Spinal cord (tissue), 9 donors: ENCODE measurements at regions not wholly inside any gene's neighbourhood (a gene's known extent, or its start where the extent isn't known, plus 50 kb on each side); places are given as distances from the start of the nearest gene placed in this dataset.

Experiments used
- DNase-seq, 6 donors: peaks; one replicate each; pipeline versions ENCODE4 v3.0.0 to v3.0.0-alpha.2; 2013 to 2015; ENCODE audit warnings: low spot score in 6 of 6, low read depth in 4 of 6
- H3K27ac ChIP-seq: one replicate; pipeline ENCODE4 v1.5.1; 2013; ENCODE audit warnings: low read depth, low read length, control low read depth
- H3K27me3 ChIP-seq: one replicate; pipeline ENCODE4 v1.6.1; 2013; ENCODE audit warnings: low read length; ENCODE audit not compliant: control insufficient read depth, insufficient read depth
- H3K36me3 ChIP-seq: one replicate; pipeline ENCODE4 v1.6.1; 2013; ENCODE audit warnings: low read length; ENCODE audit not compliant: control insufficient read depth, insufficient read depth
- H3K4me1 ChIP-seq: one replicate; pipeline ENCODE4 v1.6.1; 2013; ENCODE audit warnings: low read length; ENCODE audit not compliant: control insufficient read depth, insufficient read depth
- H3K4me3 ChIP-seq: one replicate; pipeline ENCODE4 v1.5.1; 2013; ENCODE audit warnings: low read depth, low read length, control low read depth
- H3K9me3 ChIP-seq: one replicate; pipeline ENCODE4 v1.6.1; 2013; ENCODE audit warnings: low read length; ENCODE audit not compliant: control insufficient read depth, insufficient read depth
- WGBS: methylation state at CpG from one replicate; pipeline ENCODE4 v1.1.5; 2013; ENCODE audit warnings: missing lambda C conversion rate; ENCODE audit not compliant: insufficient coverage; 5-methylcytosine and 5-hydroxymethylcytosine counted together
- donor health status: healthy.

DNA sequence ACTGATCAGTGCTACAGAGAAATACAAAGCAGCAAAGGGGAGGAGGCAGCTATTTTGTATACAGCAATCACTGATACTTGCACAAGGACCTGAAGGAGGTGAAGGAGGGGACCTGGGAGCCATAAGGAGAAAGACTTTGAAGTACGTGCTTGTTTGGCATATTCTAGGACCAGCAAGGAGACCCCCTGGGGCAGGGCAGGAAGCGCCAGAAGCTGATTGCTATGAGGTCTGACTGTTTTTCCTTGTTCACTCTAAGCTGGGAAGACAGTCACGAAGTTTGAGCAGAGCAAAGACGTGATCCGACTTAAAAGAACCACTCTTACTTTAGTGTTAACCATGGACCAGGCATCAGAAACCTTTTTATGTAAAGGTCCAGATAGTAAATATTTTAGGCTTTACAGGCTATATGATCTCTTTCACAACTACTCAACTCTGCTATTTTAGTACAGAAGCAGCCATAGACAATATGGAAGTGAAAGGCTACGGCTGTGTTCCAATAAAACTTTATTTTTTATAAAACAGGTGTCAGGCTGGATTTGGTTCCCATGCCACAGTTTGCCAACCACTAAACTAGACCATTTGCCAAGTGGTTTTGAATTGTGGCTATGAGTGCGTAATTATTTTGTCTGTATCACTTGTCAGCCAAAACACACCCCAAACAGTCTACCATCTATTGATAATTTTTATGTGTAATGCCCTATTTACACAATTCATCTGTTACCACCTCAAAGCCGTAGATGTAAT lies 217.9 kb downstream of the PRL start:
- Histone ChIP-seq H3K36me3 (no peaks in the 10 kb centered on the region), H3K4me3 (no peak overlapping the region), H3K4me1 (peaks cover 3% of the 10 kb centered on the region), H3K27ac (no peak overlapping the region), H3K9me3 (no peaks in the 10 kb centered on the region), H3K27me3 (no peaks in the 10 kb centered on the region)
- WGBS, result 76% methylated on average over 2 of the region's 8 CpGs
- DNase-seq, result no peak

DNA sequence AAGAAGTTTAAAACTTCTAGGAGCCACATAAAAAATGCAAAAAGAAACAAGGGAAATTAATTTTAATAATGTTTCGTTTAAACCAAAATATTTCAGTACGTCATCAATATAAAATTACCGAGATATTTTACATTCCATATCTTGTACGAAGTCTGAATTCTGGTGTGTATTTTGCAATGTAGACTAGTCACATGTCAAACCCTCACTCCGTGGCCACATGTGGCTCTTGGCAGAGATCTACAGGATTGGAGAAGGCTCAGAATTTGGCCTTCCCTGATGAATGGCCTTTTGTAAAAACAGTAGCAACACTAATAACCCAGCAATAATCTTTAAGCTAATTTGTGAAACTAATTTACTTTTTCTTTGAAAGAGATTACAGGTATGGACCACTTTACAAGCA lies 217.1 kb downstream of the PRL start:
- Histone ChIP-seq H3K9me3 (no peaks in the 10 kb centered on the region), H3K4me3 (no peak overlapping the region), H3K27me3 (no peaks in the 10 kb centered on the region), H3K27ac (no peak overlapping the region), H3K4me1 (peaks cover 3% of the 10 kb centered on the region), H3K36me3 (no peaks in the 10 kb centered on the region)
- DNase-seq, result no peak
- no CpG with 5 or more reads among the region's 5 CpGs for WGBS

DNA sequence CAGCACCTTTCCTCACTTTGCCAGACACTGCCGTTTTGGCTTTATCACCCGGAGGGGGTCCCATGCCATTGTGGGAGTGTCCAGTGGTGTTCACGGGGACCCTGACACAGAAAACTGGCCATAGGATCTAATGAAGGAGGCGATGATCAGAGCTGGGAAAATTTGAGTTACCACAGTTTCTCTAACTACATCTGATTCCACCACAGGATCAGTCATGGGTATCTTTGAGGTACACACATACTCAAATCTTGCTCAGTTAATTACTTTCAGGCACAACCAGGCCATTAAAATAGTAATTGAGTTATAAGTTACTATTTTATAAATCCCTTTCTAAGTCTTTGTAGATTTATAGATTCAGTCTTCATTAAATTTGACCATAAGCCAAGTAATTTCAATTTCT lies 215.1 kb downstream of the PRL start:
- Histone ChIP-seq H3K36me3 (no peaks in the 10 kb centered on the region), H3K27me3 (no peaks in the 10 kb centered on the region), H3K4me3 (no peak overlapping the region), H3K4me1 (peaks cover under 1% of the 10 kb centered on the region), H3K27ac (no peak overlapping the region), H3K9me3 (peaks cover 3% of the 10 kb centered on the region)
- WGBS, result no CpG with 5 or more reads among the region's 4 CpGs
- DNase-seq, result no peak

DNA sequence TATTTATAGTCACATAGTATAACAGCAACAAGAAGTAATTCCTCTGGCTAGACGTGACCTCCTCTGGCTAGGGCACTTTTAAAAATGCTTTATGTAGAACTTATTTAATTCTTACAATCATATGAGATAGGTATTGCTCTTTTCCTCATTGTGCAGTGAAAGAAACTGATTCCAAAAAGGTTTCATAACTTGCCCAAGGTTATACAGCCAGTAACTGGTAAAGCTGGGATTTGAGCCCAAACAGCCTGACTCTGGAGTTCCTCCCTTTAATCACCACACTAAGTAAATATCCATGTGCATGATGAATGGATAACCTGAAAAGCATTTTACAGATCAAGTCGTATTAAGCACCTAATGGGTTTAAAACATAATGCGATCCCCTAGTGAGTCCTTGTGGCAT lies 214.6 kb downstream of the PRL start:
- Histone ChIP-seq H3K27ac (no peak overlapping the region), H3K4me1 (no peaks in the 10 kb centered on the region), H3K27me3 (no peaks in the 10 kb centered on the region), H3K36me3 (no peaks in the 10 kb centered on the region), H3K4me3 (no peak overlapping the region), H3K9me3 (peaks cover 3% of the 10 kb centered on the region)
- no CpG with 5 or more reads among the region's 3 CpGs for WGBS
- no peak for DNase-seq

DNA sequence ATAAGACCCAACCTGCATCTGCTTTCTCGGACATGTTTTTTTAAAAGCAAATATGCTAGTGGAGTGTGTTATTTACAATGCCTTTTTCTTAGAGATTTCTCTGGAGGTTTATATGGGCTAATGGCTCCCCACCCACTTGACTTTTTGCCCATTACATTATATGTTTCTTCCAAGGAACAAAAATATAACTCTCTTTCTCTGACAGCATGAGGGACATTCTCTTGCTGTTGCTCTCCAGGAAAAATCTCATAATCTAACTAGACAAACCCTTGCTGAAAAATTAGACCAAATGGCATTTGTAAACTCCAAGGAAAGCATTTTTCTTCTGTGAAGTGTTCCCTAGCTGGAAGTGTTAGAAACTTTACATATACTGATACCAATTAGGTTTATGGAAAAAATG lies 213.7 kb downstream of the PRL start:
- H3K4me1 ChIP-seq, result no peaks in the 10 kb centered on the region

DNA sequence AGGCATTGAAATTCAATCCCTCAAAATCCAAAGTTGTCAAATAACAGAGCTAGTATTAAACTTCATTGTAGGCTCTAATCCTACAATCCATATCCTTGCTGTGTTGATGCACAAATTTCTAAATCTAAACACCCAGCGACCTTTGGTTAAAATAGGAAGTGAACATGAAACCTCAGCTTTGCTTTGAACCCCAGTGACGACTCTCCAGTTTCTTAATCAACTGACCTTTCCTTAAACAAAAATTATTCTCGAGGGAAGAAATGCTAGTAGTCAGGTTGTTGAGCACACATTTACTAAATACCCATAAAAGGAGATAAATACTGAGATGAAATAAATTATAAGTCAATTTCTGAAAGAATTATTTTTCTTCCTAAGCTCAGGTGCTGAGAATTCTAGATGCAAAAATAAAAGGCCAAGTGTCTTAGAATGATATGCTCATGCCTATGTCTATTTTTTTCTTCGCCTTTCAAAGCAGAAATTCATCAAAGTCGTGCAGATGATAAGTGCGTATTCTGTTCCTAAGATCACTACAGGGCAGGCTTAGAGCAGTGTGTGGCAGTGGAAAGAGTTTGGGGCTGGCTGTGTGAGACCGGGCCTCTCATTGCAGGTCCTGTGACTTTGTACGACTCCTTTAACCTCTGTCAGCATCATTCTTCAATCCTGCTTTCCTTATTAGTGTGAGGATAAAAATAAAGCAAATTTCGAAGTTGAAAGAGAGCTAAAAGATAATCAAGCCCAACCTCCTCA lies 208.7 kb downstream of the PRL start:
- no peaks in the 10 kb centered on the region for H3K27me3 ChIP-seq
- no peak overlapping the region for H3K4me3 ChIP-seq
- no peak overlapping the region for H3K27ac ChIP-seq
- H3K36me3 ChIP-seq, result no peaks in the 10 kb centered on the region
- H3K9me3 ChIP-seq, result peaks cover 3% of the 10 kb centered on the region
- no CpG with 5 or more reads among the region's 9 CpGs for WGBS
- no peaks in the 10 kb centered on the region for H3K4me1 ChIP-seq
- DNase-seq, result no peak

More for the DNA sequence above, 213.7 kb downstream of the PRL start:
- Histone ChIP-seq H3K4me3 (no peak overlapping the region), H3K27ac (peak overlapping the region; percentile 11), H3K27me3 (no peaks in the 10 kb centered on the region), H3K36me3 (no peaks in the 10 kb centered on the region), H3K9me3 (peaks cover 3% of the 10 kb centered on the region)
- WGBS, result no CpG with 5 or more reads among the region's 1 CpG
- DNase-seq, result peak in 1 of 6 donors; percentile 28

DNA sequence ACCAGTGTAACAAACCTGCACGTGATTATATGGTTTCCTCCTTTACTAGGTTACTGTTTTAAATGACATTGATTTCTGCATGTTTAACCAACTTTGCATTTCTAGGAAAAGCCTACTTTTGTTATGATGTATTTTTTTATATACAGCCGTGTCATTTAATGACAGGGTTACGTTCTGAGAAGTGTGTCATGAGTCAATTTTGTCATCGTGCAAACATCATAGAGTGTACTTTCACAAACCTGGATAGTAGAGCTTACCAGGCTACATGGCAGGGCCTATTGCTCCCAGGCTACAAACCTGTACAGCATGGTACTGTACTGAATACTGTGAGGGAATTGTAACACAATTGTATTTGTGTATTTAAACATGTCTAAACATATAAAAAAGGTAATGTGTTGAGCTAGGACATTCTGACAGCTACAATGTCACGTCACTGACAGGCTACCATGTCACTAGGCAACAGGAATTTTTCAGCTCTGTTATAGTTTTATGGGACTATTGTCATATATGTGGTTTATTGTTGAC lies 205.3 kb downstream of the PRL start:
- H3K4me1 ChIP-seq, result no peaks in the 10 kb centered on the region
- no peak overlapping the region for H3K4me3 ChIP-seq
- H3K9me3 ChIP-seq, result no peaks in the 10 kb centered on the region
- no CpG with 5 or more reads among the region's 5 CpGs for WGBS
- no peaks in the 10 kb centered on the region for H3K27me3 ChIP-seq
- H3K36me3 ChIP-seq, result no peaks in the 10 kb centered on the region
- DNase-seq, result no peak
- H3K27ac ChIP-seq, result no peak overlapping the region

DNA sequence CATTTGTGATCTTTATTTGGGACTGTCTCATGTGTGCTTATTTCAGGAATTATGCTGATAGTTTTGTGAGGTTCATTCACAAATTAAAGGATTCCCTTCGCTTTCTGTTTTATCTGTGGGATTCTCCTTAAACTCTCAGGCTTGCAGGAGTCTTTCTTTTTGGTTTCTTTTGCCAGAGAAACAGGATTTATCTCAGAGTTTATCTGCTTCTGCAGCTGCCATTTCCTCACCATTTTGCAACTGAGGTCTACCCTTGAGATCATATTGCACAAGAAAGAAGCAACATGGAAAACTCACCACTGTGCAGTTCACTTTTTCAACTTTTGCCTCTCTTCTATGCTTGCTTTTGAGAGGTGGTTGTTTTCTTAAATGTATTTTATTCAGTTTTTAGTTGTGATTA lies 201.0 kb downstream of the PRL start:
- Histone ChIP-seq H3K4me3 (no peak overlapping the region), H3K27ac (no peak overlapping the region), H3K27me3 (no peaks in the 10 kb centered on the region), H3K4me1 (peaks cover 3% of the 10 kb centered on the region), H3K9me3 (no peaks in the 10 kb centered on the region), H3K36me3 (no peaks in the 10 kb centered on the region)
- DNase-seq, result no peak
- 100% methylated on average over 1 of the region's 1 CpG for WGBS

DNA sequence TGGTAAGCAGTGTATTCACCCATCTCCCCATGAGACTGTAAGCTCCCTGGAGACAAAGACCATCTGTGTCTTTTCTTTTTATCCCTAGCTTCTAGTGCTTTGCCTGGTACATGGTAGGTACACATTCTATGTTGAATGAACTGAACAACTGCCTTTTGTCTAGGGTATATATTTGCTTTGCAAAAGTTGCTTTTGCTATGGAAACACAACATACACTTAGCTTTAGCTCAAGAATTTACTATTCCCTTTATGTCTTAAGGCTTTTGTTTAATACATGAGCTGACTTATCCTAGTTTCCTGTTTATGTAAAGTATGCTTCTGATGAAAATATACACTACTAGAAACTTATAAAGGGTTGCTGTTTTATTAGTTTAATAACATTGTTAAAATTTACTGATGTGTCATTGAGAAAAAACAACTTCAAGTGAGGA lies 198.2 kb downstream of the PRL start:
- Histone ChIP-seq H3K36me3 (no peaks in the 10 kb centered on the region), H3K27me3 (no peaks in the 10 kb centered on the region)

DNA sequence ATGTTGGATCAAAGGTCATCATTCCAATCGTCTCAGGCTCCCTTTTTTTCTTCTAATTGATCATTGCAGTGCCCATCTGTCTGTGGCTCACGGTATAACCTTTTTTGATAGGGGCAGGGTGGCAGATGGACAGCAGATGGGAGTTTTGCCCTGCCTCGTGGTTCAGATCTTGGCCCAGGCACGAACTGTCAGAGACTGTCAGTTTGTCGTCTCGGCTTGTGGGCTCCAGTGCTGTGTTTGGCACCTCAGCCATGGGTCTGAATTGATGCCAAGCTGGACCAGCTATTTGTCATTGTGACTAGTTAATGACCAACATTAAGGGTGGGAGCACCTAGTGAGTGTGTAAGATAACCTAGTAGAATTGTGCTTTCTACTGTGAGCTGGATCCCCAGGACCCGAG lies 197.6 kb downstream of the PRL start:
- no peaks in the 10 kb centered on the region for H3K27me3 ChIP-seq
- H3K4me3 ChIP-seq, result no peak overlapping the region
- peaks cover 3% of the 10 kb centered on the region for H3K4me1 ChIP-seq
- peak in 2 of 6 donors; percentile 47 to 74 for DNase-seq
- WGBS, result 29% methylated on average over 5 of the region's 7 CpGs
- no peak overlapping the region for H3K27ac ChIP-seq
- no peaks in the 10 kb centered on the region for H3K36me3 ChIP-seq
- no peaks in the 10 kb centered on the region for H3K9me3 ChIP-seq

More for the DNA sequence above, 198.2 kb downstream of the PRL start:
- no peak overlapping the region for H3K4me3 ChIP-seq
- no peak overlapping the region for H3K27ac ChIP-seq
- H3K4me1 ChIP-seq, result peaks cover 3% of the 10 kb centered on the region
- H3K9me3 ChIP-seq, result no peaks in the 10 kb centered on the region
- no peak for DNase-seq
